PC-9 (cell line): ENCODE measurements at regions not wholly inside any gene's neighbourhood (a gene's known extent, or its start where the extent isn't known, plus 50 kb on each side); places are given as distances from the start of the nearest gene placed in this dataset.

Experiments used
- CTCF ChIP-seq: fragments of 200-600 bp; sonication (generic); conservative IDR thresholded peaks from 2 replicates; pipeline ENCODE4 v1.6.1; 2017; ENCODE audit warnings: mixed run types, antibody characterized with exemption, mild to moderate bottlenecking, moderate library complexity
- EZH2 ChIP-seq: fragments of 200-600 bp; sonication (generic); IDR thresholded peaks from 2 replicates; pipeline ENCODE4 v1.8.0; 2017; ENCODE audit warnings: antibody characterized with exemption, low read depth

- TF ChIP-seq CTCF (no peak), EZH2 (no peak)
Observed at GRCh38 chr1:191618181-191618580, 540.1 kb upstream of the RGS18 start.
